ENCODE measurements at regions not wholly inside any gene's neighbourhood (a gene's known extent, or its start where the extent isn't known, plus 50 kb on each side); places are given as distances from the start of the nearest gene placed in this dataset.

DNA sequence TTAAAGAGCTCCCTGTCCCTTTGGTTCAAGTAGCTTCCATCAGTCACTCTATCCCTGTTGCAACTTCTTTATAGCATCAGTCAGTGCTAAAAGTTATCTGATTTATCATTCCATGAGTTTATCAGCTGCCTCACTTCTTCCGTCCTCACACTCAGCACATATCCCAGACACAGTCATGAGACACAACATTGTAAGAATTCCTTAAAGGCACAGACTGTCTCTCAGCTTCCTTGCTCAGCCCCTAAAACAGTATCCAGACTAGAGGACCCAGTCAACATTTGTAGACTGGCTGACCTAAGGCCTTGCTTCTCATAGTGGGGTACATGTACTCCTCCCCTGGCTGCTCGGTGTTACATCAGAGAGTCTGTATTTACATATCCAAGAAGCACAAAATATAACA lies 164.9 kb upstream of the ADGRL2 start:
- DNase-seq (ENCODE audit: low read depth in 2 of 3, low spot score in 2 of 3), result no peak

- no peak for DNase-seq (ENCODE audit: low read depth in 2 of 3, low spot score in 2 of 3)
Measured at GRCh38 chr1:81634294-81634693, 166.4 kb upstream of the ADGRL2 start.

DNA sequence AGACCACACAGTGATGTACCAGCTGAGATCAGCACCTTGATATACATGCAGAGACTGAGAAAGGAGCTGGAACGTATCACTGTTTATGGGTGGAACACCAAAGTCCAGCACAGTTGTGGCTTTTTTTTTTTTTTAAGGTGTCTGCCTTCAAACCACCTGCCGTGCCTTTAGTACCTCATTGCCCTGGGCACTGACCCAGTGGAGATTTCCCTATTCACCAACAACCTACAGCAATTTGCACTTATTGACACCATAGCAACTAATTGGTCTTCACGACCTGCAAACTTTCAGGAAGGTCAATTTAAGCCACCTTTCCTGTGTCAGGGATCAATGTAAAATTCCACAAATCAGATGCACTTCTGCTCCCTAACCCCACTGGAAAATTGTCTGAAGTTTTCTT lies 181.6 kb upstream of the ADGRL2 start:
- no peak for DNase-seq (ENCODE audit: low read depth in 2 of 3, low spot score in 2 of 3)

DNA sequence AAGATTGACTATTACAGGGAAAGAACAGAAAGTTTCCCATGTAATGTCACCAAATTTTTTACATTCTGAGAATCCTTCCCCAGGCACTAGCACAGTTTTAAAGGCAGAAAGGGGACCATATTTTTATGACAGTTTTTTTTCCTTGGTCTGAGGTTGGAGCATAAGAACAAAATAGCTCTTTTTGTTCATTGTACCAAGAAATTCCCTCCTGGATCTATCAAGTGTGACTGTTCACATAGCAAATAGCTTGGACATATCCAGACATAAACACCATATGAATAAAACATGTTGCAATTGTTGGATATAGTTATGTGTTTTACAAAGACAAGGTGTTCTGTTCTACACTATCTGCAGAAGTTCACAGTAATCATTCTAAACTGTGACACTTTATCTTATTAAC lies 182.4 kb upstream of the ADGRL2 start:
- no peak for DNase-seq (ENCODE audit: low read depth in 2 of 3, low spot score in 2 of 3)

DNA sequence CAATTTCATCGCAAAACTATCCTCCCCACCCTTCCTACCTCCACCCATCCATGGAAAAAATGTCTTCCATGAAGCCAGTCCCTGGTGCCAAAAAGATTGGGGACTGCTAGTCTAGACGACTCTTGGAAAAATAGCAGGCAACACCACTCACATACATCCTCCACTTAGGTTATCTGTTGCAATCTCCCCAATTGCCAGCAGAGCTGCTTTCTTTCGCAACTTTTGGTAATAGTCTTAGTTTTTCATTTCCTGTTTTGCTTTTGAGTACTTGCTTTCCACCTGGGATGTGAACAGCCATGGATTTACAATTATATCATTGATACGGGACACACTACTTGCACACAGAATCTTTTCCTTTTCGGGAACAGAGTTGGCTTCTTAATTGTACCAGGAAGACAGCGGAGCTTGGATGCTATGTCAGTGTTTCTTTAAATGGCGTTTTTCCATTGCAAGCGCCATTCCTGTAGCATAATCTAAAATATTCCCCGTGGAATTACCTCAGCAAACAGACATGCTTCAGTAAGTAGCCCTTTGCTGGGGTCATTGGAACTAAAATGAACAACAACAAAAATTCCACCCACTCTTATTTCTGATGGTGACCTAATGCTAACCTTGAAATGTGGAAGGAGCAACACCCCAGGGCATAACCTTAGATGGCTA lies 183.3 kb upstream of the ADGRL2 start:
- DNase-seq (ENCODE audit: low read depth in 2 of 3, low spot score in 2 of 3), result no peak

- no peak for DNase-seq (ENCODE audit: low read depth in 2 of 3, low spot score in 2 of 3)
Measured at GRCh38 chr1:81613803-81614202, 186.9 kb upstream of the ADGRL2 start.

GRCh38 chr1:81607924-81608323 lies 192.8 kb upstream of the ADGRL2 start:
- DNase-seq (ENCODE audit: low read depth in 2 of 3, low spot score in 2 of 3), result no peak

DNA sequence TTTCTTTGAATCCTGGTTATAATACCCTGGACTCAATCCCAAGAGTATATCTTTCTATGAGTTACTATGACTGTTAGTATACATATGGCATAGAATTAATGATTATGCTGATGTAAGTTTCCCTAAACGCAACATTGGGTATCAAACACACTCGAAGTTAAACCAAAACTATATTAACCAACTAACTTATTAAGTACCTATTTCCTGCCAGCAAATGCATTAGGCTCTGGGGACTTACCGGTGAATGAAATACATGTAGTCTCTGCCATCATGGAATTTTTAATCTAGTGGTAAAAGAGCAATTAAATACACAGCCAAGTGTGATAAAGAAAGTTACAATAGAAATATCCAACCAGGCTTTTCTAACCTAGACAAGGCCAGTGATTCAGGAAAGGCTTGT lies 193.6 kb upstream of the ADGRL2 start:
- DNase-seq (ENCODE audit: low read depth in 2 of 3, low spot score in 2 of 3), result no peak

GRCh38 chr1:81606656-81607055 lies 194.1 kb upstream of the ADGRL2 start:
- DNase-seq (ENCODE audit: low read depth in 2 of 3, low spot score in 2 of 3), result no peak

DNA sequence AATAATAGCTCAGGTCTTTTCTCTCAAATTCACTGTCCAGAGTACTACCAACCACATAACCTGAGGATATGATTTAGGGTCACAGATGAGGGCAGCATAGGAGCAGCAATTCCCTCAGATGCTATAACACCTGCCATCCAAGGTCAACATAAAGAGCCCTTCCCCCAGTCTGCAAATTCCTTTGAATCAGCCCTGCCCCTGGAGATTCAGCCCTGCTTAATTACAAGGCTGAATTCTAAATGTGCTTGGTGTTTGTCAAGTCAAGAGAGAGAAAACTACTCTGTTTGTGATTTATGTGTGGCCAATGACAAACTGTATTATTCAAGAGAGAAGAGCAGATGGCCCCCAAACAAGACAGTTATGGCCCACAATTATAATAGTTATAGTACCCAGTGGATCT lies 195.7 kb upstream of the ADGRL2 start:
- DNase-seq (ENCODE audit: low read depth in 2 of 3, low spot score in 2 of 3), result no peak

DNA sequence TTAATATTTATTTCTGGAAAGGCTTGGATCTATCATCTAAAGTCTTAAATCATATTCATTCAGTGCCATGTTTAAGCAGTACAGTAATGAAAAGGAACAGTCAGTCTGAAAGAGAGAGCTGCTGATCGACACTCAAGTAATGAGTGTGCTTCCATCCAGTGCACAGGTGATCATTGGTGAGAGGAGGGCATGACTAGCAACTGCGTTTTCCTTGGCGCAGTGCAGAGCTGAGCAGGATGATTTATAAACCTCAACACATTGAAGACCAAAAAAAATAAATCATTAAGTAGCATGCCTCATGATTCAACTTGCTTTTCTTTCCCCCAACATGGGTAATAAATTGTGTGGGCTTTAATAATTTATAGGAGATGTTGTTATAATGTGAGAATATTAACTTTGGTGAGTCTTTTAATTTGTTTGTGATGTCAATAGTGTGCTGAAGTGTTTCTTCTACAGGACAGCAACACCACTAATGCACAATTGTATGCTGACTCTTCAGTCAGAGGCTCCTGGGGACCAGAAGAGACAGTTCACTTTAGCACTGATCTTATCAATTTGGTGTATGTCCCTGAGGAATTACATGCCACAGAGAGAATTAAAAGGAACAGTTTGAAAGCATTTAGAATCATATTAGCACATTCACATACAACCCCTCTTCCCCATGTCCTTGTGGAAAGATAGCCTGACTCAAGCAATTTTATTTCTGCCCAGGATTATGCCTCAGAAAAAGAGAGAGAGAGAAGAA lies 199.7 kb upstream of the ADGRL2 start:
- DNase-seq (ENCODE audit: low read depth in 2 of 3, low spot score in 2 of 3), result no peak

DNA sequence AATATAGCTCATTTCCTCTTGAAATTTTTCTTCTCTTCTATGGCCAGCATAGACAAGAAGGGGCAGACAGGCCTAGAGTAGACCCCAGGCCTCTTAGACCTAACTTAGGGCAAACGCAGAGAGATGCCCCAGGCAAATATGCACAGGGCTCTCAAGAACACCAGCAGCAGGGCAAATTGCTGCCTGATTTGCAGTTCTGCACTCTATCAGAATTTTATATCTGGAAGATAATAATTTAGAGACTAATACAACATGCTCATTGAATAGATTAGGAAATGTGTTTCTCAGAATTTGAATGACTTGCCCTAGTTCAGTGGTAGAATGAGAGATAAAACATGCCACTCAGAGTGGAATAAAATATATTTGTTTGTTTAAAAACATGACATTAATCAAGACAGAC lies 200.4 kb upstream of the ADGRL2 start:
- DNase-seq (ENCODE audit: low read depth in 2 of 3, low spot score in 2 of 3), result no peak

DNA sequence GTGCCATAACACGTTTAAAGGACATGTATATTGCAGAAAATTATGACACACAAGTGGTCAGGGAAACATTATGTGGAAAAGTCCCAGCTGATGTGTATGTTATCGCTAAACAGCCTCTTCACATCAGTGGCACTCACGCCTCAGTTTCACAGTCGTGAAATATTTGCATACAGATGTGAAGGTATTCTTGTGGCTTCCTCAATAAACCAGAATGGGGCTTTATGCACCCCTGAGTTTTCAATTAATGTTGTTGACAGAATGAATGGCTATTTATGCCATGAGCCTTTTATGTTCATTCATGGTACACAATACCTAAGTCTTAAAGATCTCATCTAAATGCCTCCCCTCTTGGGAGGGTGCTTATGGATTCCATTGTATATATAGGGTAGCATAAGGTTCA lies 202.1 kb upstream of the ADGRL2 start:
- no peak for DNase-seq (ENCODE audit: low read depth in 2 of 3, low spot score in 2 of 3)

DNA sequence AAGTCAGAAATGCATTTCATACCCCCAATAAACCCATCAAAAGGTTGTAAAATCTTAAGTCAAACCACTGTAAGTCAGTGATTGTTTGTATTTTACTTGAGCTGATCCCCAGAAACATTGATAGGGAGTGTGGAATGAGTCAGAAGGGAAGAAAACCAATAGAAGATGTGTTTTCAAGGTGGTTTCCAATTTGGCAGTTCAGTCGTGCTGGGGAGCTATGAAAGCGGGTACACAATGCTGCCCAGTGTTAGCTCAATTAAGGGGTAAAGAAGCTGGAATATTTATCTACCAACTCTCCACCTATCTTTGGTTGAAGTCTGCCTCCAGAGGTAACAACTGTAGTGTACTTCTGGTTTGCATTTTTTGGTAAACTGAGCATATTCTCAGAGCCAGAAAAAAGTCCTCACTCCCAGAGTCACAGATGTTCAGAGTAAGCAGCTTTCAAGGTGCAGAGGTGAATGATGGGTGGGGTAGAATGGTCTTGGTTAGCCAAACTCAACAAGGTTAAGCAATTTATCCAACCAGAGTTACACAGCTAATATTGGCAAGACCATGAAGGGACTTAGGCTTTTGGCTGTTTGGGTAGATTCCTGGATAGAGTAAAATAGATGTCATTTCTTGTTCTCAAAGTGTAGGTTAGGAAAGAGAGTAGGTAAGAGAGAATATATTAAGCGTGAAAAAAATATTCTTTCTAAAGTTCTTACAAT lies 202.9 kb upstream of the ADGRL2 start:
- DNase-seq (ENCODE audit: low read depth in 2 of 3, low spot score in 2 of 3), result no peak

DNA sequence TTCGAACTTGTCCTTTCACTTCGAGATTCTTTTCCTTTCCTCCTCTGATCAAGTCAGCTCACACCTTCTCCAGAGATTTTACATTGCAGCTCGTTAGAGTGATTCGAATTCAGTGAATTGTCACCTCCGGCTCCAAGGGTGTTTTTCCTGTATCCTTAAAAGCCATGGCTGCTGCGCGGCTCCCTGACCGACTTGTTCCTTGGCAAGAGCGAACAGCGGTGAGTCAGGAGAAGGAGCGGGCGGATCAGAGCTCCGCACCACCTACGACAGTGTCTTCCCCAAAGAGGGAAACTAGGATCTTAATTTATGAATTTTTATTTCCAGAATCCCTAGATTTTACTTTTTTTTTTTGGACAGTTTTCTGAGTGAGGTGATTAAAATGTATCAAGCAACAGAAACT lies 204.4 kb upstream of the ADGRL2 start:
- no peak for DNase-seq (ENCODE audit: low read depth in 2 of 3, low spot score in 2 of 3)

GRCh38 chr1:81594206-81594605 lies 206.5 kb upstream of the ADGRL2 start:
- DNase-seq (ENCODE audit: low read depth in 2 of 3, low spot score in 2 of 3), result no peak

DNA sequence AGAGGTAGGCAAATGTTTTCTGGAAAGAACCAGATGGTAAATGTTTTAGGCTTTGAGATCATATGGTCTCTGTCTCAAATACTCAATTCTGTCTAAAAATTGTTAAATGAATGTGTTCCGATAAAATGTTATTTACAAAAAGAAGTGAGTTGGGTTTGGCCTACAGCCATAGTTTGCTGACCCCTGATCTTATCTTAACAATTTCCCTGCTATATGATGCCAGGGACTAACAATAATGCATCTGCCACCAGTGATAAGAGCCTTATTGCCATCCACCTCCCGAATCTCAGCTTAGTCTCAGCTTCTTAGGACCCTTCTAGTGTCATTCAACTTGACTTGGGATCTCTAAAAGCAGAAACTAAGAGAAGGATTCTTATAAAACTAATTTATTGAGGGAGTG lies 208.5 kb upstream of the ADGRL2 start:
- DNase-seq (ENCODE audit: low read depth in 2 of 3, low spot score in 2 of 3), result no peak

DNA sequence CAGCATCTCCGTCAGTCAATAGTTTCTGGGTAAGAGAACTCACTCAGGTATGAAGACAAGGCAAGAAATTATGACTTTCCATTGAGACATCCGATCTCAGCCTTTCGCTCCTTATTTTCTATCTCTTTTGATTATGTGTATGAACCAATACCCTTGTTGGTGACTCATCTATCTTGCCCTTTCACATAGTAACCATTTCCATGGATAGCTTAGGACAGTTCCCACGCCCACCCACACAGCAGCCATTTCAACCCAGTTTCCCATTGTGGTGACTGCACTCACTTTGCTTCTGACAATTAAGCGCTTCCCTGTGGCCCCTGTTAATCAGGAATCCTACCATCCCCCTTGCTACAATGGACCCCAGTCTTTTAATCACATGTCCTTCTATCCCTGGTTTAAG lies 210.6 kb upstream of the ADGRL2 start:
- no peak for DNase-seq (ENCODE audit: low read depth in 2 of 3, low spot score in 2 of 3)

- DNase-seq (ENCODE audit: low read depth in 2 of 3, low spot score in 2 of 3), result no peak
Measured at GRCh38 chr1:81588149-81588548, 212.6 kb upstream of the ADGRL2 start.

- DNase-seq (ENCODE audit: low read depth in 2 of 3, low spot score in 2 of 3), result no peak
Measured at GRCh38 chr1:81587426-81587825, 213.3 kb upstream of the ADGRL2 start.

DNA sequence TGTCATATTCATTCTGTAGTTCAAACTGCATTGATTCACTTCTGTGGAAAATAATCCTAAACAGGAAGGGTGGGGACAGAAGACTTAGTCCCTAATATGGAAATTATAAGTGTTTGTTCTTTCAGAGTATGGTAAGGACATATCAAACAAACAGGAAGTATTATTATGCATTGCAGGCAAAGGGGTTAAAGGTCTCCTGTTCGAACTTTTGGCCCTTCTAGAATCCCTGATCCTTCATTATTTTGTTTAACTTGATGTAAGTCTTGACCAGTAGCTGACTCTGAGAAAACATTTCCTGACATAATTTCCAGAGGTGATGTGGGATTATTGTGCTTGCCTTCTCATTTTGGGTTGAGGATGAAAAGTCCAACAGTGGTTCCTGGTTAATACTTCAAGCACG lies 215.4 kb upstream of the ADGRL2 start:
- no peak for DNase-seq (ENCODE audit: low read depth in 2 of 3, low spot score in 2 of 3)

GRCh38 chr1:81584398-81584797 lies 216.3 kb upstream of the ADGRL2 start:
- DNase-seq (ENCODE audit: low read depth in 2 of 3, low spot score in 2 of 3), result no peak
